HG02798 (cell line): ENCODE measurements at regions not wholly inside any gene's neighbourhood (a gene's known extent, or its start where the extent isn't known, plus 50 kb on each side); places are given as distances from the start of the nearest gene placed in this dataset.

Source experiments
- ATAC-seq: cut with Tn5 transposase; IDR thresholded peaks from one replicate; pipeline ENCODE4 v1.9.1; 2021; ENCODE audit warnings: mild to moderate bottlenecking; ENCODE audit not compliant: unreplicated experiment, poor library complexity

GRCh38 chr10:71042216-71042615, 153.9 kb upstream of the PCBD1 start:
- no peak for ATAC-seq

GRCh38 chr10:71042699-71043098, 154.3 kb upstream of the PCBD1 start:
- ATAC-seq = no peak

DNA sequence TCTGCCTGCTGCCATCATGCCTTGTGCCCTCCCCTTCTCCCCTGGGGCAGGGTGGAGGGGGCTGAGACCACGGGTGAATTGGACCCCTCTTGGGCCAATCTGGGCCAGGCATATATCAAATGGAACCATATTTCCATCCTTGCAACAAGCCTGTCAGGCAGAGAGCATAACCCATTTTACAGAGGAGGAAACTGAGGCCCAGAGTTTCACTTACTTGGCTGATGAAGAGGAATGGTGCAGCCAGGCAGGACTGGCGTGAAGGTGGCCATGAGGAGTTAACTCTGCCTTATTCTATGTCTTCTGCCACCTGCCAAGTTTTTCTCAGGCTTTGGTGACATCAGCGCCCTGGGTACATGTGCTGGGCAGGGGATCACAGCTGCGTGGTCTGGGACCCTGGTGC, 155.5 kb upstream of the PCBD1 start:
- ATAC-seq = no peak

- no peak for ATAC-seq
Observed at GRCh38 chr10:71044720-71045119, 156.4 kb upstream of the PCBD1 start.

DNA sequence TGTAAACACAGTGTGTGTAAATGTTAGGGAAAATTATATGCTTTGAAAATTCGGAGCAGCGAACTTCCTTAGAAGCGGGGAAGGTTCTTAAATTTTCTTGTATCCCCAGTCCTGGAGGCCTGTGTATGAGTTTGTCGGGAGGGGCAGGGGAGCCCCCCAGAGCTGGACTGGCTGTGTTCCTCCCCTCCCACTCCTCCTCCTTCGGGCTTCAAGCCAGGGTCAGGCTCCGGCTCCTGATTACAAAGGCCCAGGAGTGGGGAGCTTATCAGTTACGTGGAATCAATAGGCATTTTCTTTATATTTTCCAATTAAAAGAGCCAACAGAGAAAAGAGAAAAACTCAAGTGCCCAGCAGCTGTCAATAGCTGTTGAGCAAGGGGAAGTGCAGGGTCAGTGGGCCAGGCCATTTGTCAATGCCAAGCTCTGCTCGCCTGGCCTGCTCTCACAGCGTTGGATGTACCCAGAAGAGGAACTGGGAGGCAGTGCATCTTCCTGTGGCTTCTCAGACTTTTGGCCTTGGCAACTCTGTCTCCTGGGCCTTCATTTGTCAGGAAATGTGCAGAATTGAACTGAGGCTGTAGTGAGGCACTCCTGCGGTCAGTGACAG, 156.9 kb upstream of the PCBD1 start:
- ATAC-seq = no peak

DNA sequence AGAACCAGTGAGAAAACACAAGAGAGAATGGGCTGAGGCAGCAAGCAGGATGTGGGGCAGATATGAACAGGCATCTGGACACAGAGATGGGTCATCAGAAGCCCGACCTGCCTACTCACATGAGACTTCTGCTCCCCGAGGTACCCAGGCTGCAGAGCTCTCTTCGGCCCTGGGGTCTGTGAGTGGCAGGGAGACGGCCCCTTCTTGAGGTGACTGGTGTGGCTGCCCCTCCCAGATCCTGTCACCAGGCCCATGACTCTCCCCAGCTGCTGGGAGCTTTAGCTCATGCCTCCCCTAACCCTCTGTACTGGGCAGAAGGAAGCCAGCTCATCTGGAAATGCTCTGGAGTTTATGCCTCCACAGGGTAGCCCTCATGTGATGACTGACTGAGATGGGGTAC, 157.6 kb upstream of the PCBD1 start:
- ATAC-seq = no peak

DNA sequence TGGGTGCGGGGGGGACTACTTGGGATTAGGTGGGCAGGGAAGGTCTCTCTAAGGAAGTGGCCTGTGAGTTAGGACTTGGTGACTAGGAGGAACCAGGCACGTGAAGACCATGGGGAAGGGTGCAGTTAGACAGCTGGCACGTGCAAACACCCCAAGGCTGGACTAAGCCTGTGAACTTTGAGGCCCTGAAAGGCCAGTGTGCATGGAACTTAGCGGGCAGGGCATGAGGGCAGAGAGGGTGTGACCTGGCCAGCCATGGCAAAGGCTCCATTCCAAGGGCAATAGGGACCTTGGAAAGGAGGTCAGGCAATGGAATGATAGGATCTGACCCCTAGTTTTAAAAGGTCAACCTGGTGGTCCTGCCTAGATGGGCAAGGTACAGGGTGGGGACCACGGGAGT, 158.4 kb upstream of the PCBD1 start:
- ATAC-seq = no peak

DNA sequence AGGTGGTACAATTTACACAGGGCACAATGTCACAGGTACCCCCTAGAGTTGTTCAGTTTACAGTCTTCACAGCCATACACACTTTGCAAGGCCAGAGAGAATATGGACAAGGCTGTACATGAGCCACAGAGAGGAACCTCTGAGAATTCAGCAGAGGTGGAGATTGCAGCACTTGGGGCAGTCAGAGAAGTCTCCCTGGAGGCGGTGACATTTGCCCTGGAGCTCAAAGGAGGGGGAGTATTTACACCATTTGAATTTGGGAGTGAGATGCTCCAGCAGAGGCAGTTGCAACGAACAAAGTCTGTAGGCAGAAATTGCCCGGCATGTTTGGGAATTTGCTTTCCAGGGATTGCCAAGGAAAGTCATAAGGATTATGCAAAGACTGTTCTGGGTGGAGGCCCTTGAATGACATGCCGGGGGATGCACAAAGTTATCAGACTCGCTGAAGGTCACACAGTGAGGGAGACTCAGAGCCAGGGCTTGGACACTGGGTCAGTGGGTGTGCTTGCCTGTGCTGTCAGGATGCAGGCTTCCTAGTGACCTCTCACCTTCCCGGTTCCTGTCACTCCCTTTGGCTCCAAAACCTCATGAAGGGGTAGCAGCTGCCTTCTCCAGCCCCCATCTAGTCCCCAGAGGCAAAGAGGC, 160.7 kb upstream of the PCBD1 start:
- no peak for ATAC-seq

DNA sequence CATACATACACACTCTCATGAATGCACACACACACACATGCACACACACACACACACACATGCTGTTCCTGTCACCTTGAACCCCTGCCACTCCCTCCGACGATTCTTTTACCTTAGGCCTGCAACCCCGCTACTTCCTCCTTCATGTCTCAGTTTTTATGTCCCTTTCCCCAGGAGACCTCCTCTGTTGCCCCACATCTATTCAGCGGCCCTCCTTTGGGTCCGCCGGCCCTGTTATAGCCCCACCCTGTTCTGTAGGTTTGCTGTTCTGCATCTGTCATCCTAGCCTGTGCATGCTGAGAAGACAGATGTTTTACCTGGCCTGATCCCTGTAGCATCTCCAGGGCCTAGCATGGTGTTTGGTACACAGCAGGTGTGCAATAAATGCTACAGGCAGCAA, 161.6 kb upstream of the PCBD1 start:
- no peak for ATAC-seq

DNA sequence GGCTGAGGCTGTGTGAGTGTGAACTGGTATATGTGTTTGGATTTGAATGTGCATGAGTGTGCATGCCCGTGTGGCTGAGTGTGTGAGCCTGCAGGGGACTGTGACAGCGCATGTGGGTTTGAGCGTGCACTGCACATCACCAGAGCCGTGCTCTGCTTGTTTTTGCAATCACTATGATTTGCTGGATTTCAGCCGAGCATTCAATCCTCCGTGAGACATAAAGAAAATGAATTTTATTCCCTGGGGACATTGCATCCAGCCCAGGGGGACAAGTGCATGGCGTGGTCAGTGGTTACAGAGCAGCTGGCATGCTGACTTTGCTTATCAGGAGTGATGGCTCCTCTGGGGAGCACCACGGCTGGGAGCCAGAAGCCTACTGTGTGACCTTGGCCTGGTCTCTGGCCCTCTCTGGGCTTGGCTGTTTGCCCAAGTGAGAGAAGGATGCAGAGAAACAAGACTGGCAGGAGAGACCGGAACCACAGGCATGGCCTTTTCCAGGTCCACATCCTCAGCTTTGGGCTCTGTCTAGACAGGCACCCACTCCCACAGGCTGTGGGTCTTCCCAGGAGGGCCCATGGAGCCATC, 160.2 kb upstream of the UNC5B start:
- ATAC-seq = no peak

GRCh38 chr10:71052708-71053107, 159.7 kb upstream of the UNC5B start:
- no peak for ATAC-seq

- no peak for ATAC-seq
Observed at GRCh38 chr10:71053169-71053895, 159.0 kb upstream of the UNC5B start.

DNA sequence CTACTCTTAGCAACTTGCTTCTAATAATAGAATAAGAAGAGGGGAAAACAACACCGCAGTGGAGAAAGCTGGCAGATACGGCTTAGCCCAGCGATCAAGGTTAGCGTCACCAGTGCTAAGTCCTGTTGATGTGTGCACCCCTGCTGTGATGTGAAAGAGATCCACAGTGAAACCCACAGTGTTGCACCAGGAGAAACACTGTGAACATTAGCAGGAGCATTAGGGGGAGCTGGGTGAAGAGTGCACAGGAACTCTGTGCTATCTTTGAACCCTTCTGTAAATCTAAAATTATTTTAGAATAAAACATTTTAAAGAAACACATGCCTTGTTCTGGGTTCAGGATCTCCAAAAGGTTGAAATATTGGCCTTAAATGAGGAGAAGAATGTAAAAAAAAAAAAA, 154.1 kb upstream of the UNC5B start:
- ATAC-seq = no peak

DNA sequence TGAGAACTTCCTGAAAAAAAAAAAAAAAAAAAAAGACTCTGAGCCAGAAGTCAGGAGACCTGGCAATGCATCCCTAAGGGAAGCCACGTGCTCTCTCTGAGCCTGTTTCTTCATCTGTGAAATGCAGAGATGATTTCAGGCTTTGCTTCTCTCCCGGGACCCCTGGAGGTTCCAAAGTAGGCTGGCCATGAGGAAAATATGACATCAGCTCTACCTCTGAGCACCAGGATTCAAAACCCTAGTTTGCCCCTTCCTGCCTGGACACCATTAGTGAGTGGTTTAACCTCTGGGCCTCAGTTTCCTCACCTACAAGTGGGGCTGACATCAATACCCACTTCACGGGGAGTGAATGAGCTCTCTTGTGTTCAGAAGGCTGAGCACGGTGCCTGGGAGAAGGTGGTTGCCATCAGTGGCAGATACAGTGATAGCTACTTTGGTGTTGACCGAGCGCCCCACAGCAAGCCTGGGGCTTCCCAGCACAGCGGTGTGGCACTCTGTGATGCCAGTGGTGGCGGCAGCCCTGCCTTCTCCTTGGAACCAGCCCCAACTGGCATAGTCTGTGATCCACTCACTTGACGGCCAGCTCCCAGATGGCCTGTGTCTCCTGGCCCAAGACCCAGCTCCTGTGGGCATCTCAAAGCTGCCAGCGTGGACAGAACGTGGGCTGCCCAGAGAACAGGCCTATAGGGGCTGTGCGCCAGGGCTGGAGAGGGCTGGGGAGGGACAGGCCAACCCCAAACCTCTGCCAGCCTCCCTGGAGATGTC, 153.1 kb upstream of the UNC5B start:
- no peak for ATAC-seq

DNA sequence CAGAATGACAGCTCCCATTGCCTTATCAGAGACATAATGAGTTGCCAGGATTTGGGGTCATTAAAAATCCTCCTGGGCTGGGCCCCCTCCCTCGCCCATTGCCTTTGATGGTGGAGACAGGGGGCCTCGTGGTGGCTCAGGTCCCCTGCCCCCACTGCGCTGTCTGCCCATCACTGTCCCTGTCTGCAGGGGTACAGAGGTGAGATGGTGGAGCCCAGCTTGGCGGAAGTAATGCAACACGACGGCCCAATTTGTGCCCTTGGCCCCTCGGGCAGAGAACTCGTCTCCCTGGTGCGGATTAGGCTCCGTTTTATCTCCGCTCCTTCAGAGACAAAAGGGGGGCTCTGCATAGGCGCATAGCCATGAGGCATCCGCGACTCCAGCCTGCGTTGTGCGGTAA, 152.4 kb upstream of the UNC5B start:
- no peak for ATAC-seq

GRCh38 chr10:71060476-71061426, 151.6 kb upstream of the UNC5B start:
- no peak for ATAC-seq

GRCh38 chr10:71061472-71061871, 150.9 kb upstream of the UNC5B start:
- no peak for ATAC-seq

GRCh38 chr10:71062156-71062555, 150.2 kb upstream of the UNC5B start:
- ATAC-seq = no peak

DNA sequence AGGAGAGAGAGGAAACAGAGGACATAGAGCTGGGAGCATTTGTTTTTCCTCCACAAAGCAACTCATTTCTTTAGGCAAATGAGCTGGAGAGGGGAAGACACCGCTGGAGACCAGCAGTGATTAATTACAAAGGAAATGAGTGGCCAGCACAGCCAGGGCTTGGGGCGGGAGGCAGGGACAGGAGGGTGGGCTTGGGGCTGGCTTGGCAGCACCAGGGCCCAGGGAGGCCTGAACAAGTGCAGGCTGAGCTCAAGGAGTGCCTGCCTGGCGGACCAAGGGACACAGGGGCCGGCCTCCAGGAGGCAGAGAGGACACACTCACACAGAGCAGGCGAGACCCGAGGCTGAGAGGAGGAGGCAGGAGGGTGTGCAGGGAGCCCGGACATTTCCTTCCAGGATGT, 149.0 kb upstream of the UNC5B start:
- ATAC-seq = no peak
